Mesendoderm (in vitro differentiated cells): ENCODE measurements at regions not wholly inside any gene's neighbourhood (a gene's known extent, or its start where the extent isn't known, plus 50 kb on each side); places are given as distances from the start of the nearest gene placed in this dataset.
A peak's percentile ranks its signal among the peaks of the same experiment; 100 is the strongest.
"Not testable (repeated sequence)": the region's sequence is repeated elsewhere in the genome, so short reads cannot be mapped to it uniquely, and the experiment has no call there.

ENCODE experiments used
- DNase-seq: peaks from one replicate; pipeline ENCODE4 v3.0.0; 2013
- H2AK5ac ChIP-seq: 2 replicates; pipeline ENCODE4 v1.6.1; 2013; ENCODE audit warnings: low read length, inconsistent platforms
- H2BK120ac ChIP-seq: 2 replicates; pipeline ENCODE4 v1.6.1; 2013; ENCODE audit warnings: low read depth, mild to moderate bottlenecking, low read length, moderate library complexity, mixed read lengths
- H2BK15ac ChIP-seq: replicated peaks from 2 replicates; pipeline ENCODE4 v1.6.1; 2013; ENCODE audit warnings: low read depth, mild to moderate bottlenecking, moderate library complexity
- H2BK5ac ChIP-seq: 2 replicates; pipeline ENCODE4 v1.6.1; 2013; ENCODE audit warnings: low read length, inconsistent platforms
- H3K18ac ChIP-seq: 2 replicates; pipeline ENCODE4 v1.6.1; 2013; ENCODE audit warnings: mild to moderate bottlenecking, low read length, mixed read lengths
- H3K23ac ChIP-seq: one replicate; pipeline ENCODE4 v1.6.1; 2013; ENCODE audit warnings: low read length
- H3K27ac ChIP-seq: 2 replicates; pipeline ENCODE4 v1.5.1; 2013; ENCODE audit warnings: low read depth, mild to moderate bottlenecking, inconsistent platforms, low read length, moderate library complexity
- H3K27me3 ChIP-seq: 2 replicates; pipeline ENCODE4 v1.6.1; 2013; ENCODE audit warnings: low read length, control low read depth, mild to moderate bottlenecking, inconsistent platforms; ENCODE audit not compliant: insufficient read depth, poor library complexity
- H3K36me3 ChIP-seq: 2 replicates; pipeline ENCODE4 v1.6.1; 2013; ENCODE audit warnings: low read length, inconsistent platforms; ENCODE audit not compliant: control insufficient read depth, insufficient read depth
- H3K4ac ChIP-seq: one replicate; pipeline ENCODE4 v1.6.1; 2013; ENCODE audit warnings: low read depth, mild to moderate bottlenecking, low read length, moderate library complexity
- H3K4me1 ChIP-seq: 2 replicates; pipeline ENCODE4 v1.6.1; 2013; ENCODE audit warnings: low read depth, low read length, inconsistent platforms; ENCODE audit not compliant: control insufficient read depth
- H3K4me2 ChIP-seq: 2 replicates; pipeline ENCODE4 v1.6.1; 2013; ENCODE audit warnings: low read length
- H3K4me3 ChIP-seq: 2 replicates; pipeline ENCODE4 v1.5.1; 2013; ENCODE audit warnings: mild to moderate bottlenecking, low read length
- H3K56ac ChIP-seq: one replicate; pipeline ENCODE4 v1.6.1; 2013; ENCODE audit warnings: low read length
- H3K79me1 ChIP-seq: 2 replicates; pipeline ENCODE4 v1.6.1; 2013; ENCODE audit warnings: low read length, inconsistent platforms
- H3K79me2 ChIP-seq: 2 replicates; pipeline ENCODE4 v1.6.1; 2013; ENCODE audit warnings: mild to moderate bottlenecking, low read length; ENCODE audit not compliant: control insufficient read depth, insufficient read depth
- H3K9ac ChIP-seq: 2 replicates; pipeline ENCODE4 v1.6.1; 2013; ENCODE audit warnings: low read length, inconsistent platforms
- H4K5ac ChIP-seq: one replicate; pipeline ENCODE4 v1.6.1; 2013; ENCODE audit warnings: low read length
- H4K8ac ChIP-seq: one replicate; pipeline ENCODE4 v1.6.1; 2013; ENCODE audit warnings: low read depth, mild to moderate bottlenecking, control low read depth, low read length, moderate library complexity
- WGBS: extraction: QIAGEN DNeasy Blood & Tissue Kit; methylation state at CpG from one replicate; pipeline ENCODE4 v1.1.7; 2013; ENCODE audit warnings: low lambda C conversion rate, missing lambda C conversion rate; ENCODE audit not compliant: insufficient coverage; ENCODE audit errors: extremely low coverage; 5-methylcytosine and 5-hydroxymethylcytosine counted together

DNA sequence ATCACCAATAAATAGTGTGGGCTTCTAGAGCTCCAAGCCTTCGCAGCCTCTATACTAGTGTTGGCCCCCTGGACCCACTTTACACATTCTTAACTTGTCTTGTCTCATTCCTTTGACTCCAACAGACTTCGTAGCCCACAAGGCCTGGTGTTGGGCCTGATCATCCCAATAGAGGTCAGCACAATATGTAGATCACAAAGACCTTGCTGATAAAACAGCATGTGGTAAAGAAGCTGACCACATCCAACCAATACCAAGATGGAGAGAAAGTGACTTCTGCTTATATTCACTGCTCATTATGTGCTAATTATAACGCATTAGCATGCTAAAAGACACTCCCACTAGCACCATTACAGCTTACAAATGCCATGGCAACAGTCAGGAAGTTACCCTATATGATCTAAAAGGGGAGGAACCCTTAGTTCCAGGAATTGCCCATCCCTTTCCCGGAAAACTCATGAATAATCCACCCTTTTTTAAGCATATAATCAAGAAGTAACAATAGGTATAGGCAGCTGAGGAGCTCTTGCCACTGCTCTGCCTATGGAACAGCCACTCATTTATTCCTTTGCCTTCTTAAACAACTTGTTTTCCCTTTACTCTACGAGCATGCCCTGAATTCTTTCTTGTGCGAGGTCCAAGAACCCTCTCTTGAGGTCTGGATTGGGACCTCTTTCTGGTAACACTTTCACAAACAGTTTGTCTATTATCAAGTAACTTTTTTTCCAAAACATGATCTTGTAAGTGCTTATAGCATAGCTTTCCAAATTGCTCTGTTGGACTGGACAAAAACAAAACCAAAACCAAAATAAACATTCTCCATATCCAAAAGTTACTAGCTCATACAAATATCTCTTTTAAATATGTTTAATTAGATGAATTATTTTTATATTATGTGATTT is 54.6 kb upstream of the ECHDC1 start:
- no peak overlapping the region for H2AK5ac ChIP-seq
- no peak overlapping the region for H2BK5ac ChIP-seq
- H4K5ac ChIP-seq, result no peak overlapping the region
- no CpG with 5 or more reads among the region's 6 CpGs for WGBS
- H3K27ac ChIP-seq, result no peak overlapping the region
- no peak overlapping the region for H3K56ac ChIP-seq
- H3K4me2 ChIP-seq, result no peak overlapping the region
- H3K36me3 ChIP-seq, result no peaks in the 10 kb centered on the region
- no peak overlapping the region for H3K23ac ChIP-seq
- H3K9ac ChIP-seq, result no peak overlapping the region
- DNase-seq, result peak; percentile 55
- no peak overlapping the region for H2BK120ac ChIP-seq
- H3K4me1 ChIP-seq, result no peaks in the 10 kb centered on the region
- no peak overlapping the region for H3K18ac ChIP-seq
- H3K27me3 ChIP-seq, result no peaks in the 10 kb centered on the region
- no peak overlapping the region for H4K8ac ChIP-seq
- no peaks in the 10 kb centered on the region for H3K79me2 ChIP-seq
- no peak overlapping the region for H2BK15ac ChIP-seq
- H3K4me3 ChIP-seq, result no peak overlapping the region
- H3K4ac ChIP-seq, result no peak overlapping the region
- H3K79me1 ChIP-seq, result no peaks in the 10 kb centered on the region

DNA sequence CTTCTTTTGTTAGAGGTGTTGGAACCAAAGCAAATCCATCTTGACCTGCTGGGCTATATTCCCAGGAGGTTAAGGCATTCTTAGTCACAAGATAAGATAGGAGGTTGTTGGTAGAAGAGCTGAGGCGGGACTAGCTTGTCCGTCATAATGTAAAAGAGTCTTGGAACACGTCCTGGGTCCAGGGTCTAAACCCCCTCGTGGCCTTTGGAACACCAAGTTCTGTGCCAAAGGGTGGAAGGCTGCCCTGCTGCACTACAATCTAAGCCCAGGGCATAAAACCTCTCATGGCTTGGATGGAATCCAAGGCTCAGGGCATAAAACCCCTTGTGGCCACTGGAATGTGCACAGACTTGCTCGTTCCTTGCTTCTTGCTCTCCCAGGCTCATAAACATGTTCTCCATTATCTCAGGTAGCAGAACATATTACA is 53.8 kb upstream of the ECHDC1 start:
- H2BK5ac ChIP-seq, H2BK120ac ChIP-seq, H3K4me2 ChIP-seq, H3K23ac ChIP-seq, H2AK5ac ChIP-seq, H4K8ac ChIP-seq, H4K5ac ChIP-seq, H3K56ac ChIP-seq, H3K27me3 ChIP-seq, H3K4ac ChIP-seq, H3K9ac ChIP-seq, H3K36me3 ChIP-seq, H3K79me2 ChIP-seq, H3K27ac ChIP-seq, H3K4me1 ChIP-seq, H2BK15ac ChIP-seq, H3K18ac ChIP-seq, H3K4me3 ChIP-seq, H3K79me1 ChIP-seq: not testable (repeated sequence)
- DNase-seq, result peak; percentile 37
- WGBS, result no CpG with 5 or more reads among the region's 5 CpGs
